GM18498 (cell line): ENCODE measurements at regions not wholly inside any gene's neighbourhood (a gene's known extent, or its start where the extent isn't known, plus 50 kb on each side); places are given as distances from the start of the nearest gene placed in this dataset.

Source experiments
- ATAC-seq: cut with Tn5 transposase; IDR thresholded peaks from one replicate; pipeline ENCODE4 v1.9.1; 2021; ENCODE audit warnings: mild to moderate bottlenecking, moderate library complexity; ENCODE audit not compliant: unreplicated experiment

GRCh38 chr9:2559192-2560152 is 62.1 kb upstream of the VLDLR start:
- ATAC-seq: no peak

- no peak for ATAC-seq
Observed at GRCh38 chr9:2560180-2560579, 61.4 kb upstream of the VLDLR start.

- ATAC-seq: no peak
Observed at GRCh38 chr9:2565676-2566340, 55.8 kb upstream of the VLDLR start.

- no peak for ATAC-seq
Observed at GRCh38 chr9:2567922-2568321, 53.7 kb upstream of the VLDLR start.

- no peak for ATAC-seq
Observed at GRCh38 chr9:2568689-2569088, 52.9 kb upstream of the VLDLR start.

GRCh38 chr9:2570615-2571479 is 50.7 kb upstream of the VLDLR start:
- ATAC-seq: peak; percentile 87
